Adrenal gland (tissue), 5 donors: ENCODE measurements at regions not wholly inside any gene's neighbourhood (a gene's known extent, or its start where the extent isn't known, plus 50 kb on each side); places are given as distances from the start of the nearest gene placed in this dataset.

ENCODE experiments used
- POLR2A ChIP-seq, 2 donors: fragments of 450-650 bp; IDR thresholded peaks; one replicate each; pipeline ENCODE4 v1.6.1; 2017; ENCODE audit warnings: antibody characterized with exemption in 2 of 2, mild to moderate bottlenecking in 2 of 2, moderate library complexity in 1 of 2
- TF ChIP-seq, protein P1 (sequence below), 6 experiments: fragments of 450-650 bp in 4 of 6; fragments of 200-600 bp in 2 of 6; sonication (generic) in 1 of 6; IDR thresholded peaks; 1 replicate in 5 of 6; 2 replicates in 1 of 6; pipeline versions ENCODE4 v1.5.1 to v1.8.0; 2016 to 2021; ENCODE audit warnings: antibody characterized with exemption in 6 of 6, mild to moderate bottlenecking in 2 of 6, moderate library complexity in 1 of 6
- donor health status: DM: no; HTN: no; CAD: no.

DNA sequence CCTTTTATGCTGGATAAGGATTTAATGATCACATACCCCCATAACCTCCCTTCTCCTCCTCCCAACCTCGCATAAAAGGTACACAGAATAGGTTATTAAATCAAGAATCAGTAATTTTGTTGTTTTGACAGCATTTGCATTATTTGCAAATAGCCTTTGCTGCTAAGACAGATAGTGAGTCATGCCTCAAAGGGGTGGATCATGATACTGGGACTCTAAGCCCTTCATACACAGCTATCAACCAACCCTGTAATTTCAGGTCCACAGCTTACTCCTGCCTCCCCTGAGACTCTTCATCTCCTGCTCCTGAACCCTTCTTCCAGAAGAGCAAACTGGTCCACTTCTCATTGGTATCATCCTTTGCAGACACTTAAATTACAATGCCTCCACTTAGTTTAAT is 73.8 kb upstream of the KLHL29 start:
- TF ChIP-seq, protein P1, sequence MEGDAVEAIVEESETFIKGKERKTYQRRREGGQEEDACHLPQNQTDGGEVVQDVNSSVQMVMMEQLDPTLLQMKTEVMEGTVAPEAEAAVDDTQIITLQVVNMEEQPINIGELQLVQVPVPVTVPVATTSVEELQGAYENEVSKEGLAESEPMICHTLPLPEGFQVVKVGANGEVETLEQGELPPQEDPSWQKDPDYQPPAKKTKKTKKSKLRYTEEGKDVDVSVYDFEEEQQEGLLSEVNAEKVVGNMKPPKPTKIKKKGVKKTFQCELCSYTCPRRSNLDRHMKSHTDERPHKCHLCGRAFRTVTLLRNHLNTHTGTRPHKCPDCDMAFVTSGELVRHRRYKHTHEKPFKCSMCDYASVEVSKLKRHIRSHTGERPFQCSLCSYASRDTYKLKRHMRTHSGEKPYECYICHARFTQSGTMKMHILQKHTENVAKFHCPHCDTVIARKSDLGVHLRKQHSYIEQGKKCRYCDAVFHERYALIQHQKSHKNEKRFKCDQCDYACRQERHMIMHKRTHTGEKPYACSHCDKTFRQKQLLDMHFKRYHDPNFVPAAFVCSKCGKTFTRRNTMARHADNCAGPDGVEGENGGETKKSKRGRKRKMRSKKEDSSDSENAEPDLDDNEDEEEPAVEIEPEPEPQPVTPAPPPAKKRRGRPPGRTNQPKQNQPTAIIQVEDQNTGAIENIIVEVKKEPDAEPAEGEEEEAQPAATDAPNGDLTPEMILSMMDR (IDR thresholded peaks at IDR 0.05): no peak
- no peak for TF ChIP-seq POLR2A (IDR thresholded peaks at IDR 0.05)
